DND-41 (cell line): ENCODE measurements at regions not wholly inside any gene's neighbourhood (a gene's known extent, or its start where the extent isn't known, plus 50 kb on each side); places are given as distances from the start of the nearest gene placed in this dataset.

ENCODE experiments used
- ATAC-seq: fragments of 200-7000 bp; cut with Tn5 transposase; 3 replicates; pipeline ENCODE4 v1.9.1; 2021; ENCODE audit warnings: low read depth; ENCODE audit not compliant: insufficient read depth
- DNase-seq: peaks from one replicate; pipeline ENCODE4 v3.0.0-alpha.2; 2020
- H2AFZ ChIP-seq: 2 replicates; pipeline ENCODE4 v1.6.0; 2012; ENCODE audit warnings: low read depth, low read length
- H3K27ac ChIP-seq: 2 replicates; pipeline ENCODE4 v1.5.1; 2012; ENCODE audit warnings: low read length, inconsistent platforms
- H3K27me3 ChIP-seq: fragments of 200-600 bp; sonication (generic); 2 replicates; pipeline ENCODE4 v1.6.0; 2012; ENCODE audit warnings: low read length, mild to moderate bottlenecking, inconsistent platforms; ENCODE audit not compliant: insufficient read depth, poor library complexity
- H3K36me3 ChIP-seq: 2 replicates; pipeline ENCODE4 v1.5.1; 2012; ENCODE audit warnings: low read length, inconsistent platforms; ENCODE audit not compliant: insufficient read depth
- H3K4me1 ChIP-seq: 2 replicates; pipeline ENCODE4 v1.5.1; 2012; ENCODE audit warnings: mild to moderate bottlenecking, low read length; ENCODE audit not compliant: insufficient read depth
- H3K4me2 ChIP-seq: 2 replicates; pipeline ENCODE4 v1.6.0; 2012; ENCODE audit warnings: mild to moderate bottlenecking, moderate library complexity, low read length, inconsistent platforms; ENCODE audit not compliant: insufficient read depth
- H3K4me3 ChIP-seq, 2 experiments: fragments of 200-600 bp in 1 of 2; shearing (Covaris generic) in 1 of 2; 2 replicates each; pipeline ENCODE4 v1.5.1; 2012 to 2016; ENCODE audit warnings: inconsistent platforms in 2 of 2, low read length in 2 of 2, mild to moderate bottlenecking in 2 of 2, low read depth in 1 of 2, moderate library complexity in 1 of 2
- H3K79me2 ChIP-seq: 2 replicates; pipeline ENCODE4 v1.6.0; 2012; ENCODE audit warnings: low read length, inconsistent platforms; ENCODE audit not compliant: insufficient read depth
- H3K9ac ChIP-seq: 2 replicates; pipeline ENCODE4 v1.6.0; 2012; ENCODE audit warnings: low read depth, mild to moderate bottlenecking, inconsistent platforms, low read length, moderate library complexity
- H3K9me3 ChIP-seq: 2 replicates; pipeline ENCODE4 v1.5.1; 2012; ENCODE audit warnings: low read length, moderate library complexity, mild to moderate bottlenecking, inconsistent platforms; ENCODE audit not compliant: insufficient read depth, severe bottlenecking
- H4K20me1 ChIP-seq: 2 replicates; pipeline ENCODE4 v1.6.0; 2012; ENCODE audit warnings: low read length; ENCODE audit not compliant: insufficient read depth
- CTCF ChIP-seq: IDR thresholded peaks from 2 replicates; pipeline ENCODE4 v1.5.1; 2012; ENCODE audit warnings: borderline replicate concordance, low read length, moderate library complexity, mild to moderate bottlenecking; ENCODE audit not compliant: poor library complexity, severe bottlenecking; ENCODE audit errors: extremely low read depth
- EZH2 ChIP-seq: IDR thresholded peaks from 3 replicates; pipeline ENCODE4 v1.6.1; 2012; ENCODE audit warnings: borderline replicate concordance, low read depth, mild to moderate bottlenecking, moderate library complexity, low read length, inconsistent platforms; ENCODE audit not compliant: severe bottlenecking

GRCh38 chr12:115355301-115355700 is 671.3 kb upstream of the TBX3 start:
- Histone ChIP-seq H3K79me2 (no peaks in the 10 kb centered on the region), H3K4me2 (no peak overlapping the region), H3K27me3 (no peaks in the 10 kb centered on the region), H3K9ac (no peak overlapping the region), H3K27ac (no peak overlapping the region), H3K9me3 (no peaks in the 10 kb centered on the region), H4K20me1 (no peaks in the 10 kb centered on the region), H3K4me3 (no peak overlapping the region), H2AFZ (no peak overlapping the region), H3K36me3 (no peaks in the 10 kb centered on the region), H3K4me1 (no peaks in the 10 kb centered on the region)
- DNase-seq (no peak), ATAC-seq (no peak)
- TF ChIP-seq EZH2, result no peak
- TF ChIP-seq CTCF, result no peak

- no peak for TF ChIP-seq CTCF
- TF ChIP-seq EZH2, result no peak
- ATAC-seq (no peak), DNase-seq (no peak)
- no peaks in the 10 kb centered on the region for H3K9me3 ChIP-seq
- H3K4me2 ChIP-seq, result no peak overlapping the region
- H3K27ac ChIP-seq, result no peak overlapping the region
- no peaks in the 10 kb centered on the region for H3K27me3 ChIP-seq
- no peaks in the 10 kb centered on the region for H4K20me1 ChIP-seq
- no peaks in the 10 kb centered on the region for H3K36me3 ChIP-seq
- H3K79me2 ChIP-seq, result no peaks in the 10 kb centered on the region
- H3K9ac ChIP-seq, result no peak overlapping the region
- no peaks in the 10 kb centered on the region for H3K4me1 ChIP-seq
- H2AFZ ChIP-seq, result no peak overlapping the region
- H3K4me3 ChIP-seq, result no peak overlapping the region
Measured at GRCh38 chr12:115354007-115354890, 670.3 kb upstream of the TBX3 start.

- TF ChIP-seq CTCF (no peak), EZH2 (no peak)
- no peaks in the 10 kb centered on the region for H3K4me1 ChIP-seq
- ATAC-seq (no peak), DNase-seq (no peak)
- H3K9ac ChIP-seq, result no peak overlapping the region
- H3K27ac ChIP-seq, result no peak overlapping the region
- H4K20me1 ChIP-seq, result no peaks in the 10 kb centered on the region
- H3K36me3 ChIP-seq, result no peaks in the 10 kb centered on the region
- H2AFZ ChIP-seq, result no peak overlapping the region
- no peak overlapping the region for H3K4me2 ChIP-seq
- no peaks in the 10 kb centered on the region for H3K27me3 ChIP-seq
- H3K4me3 ChIP-seq, result no peak overlapping the region
- H3K79me2 ChIP-seq, result no peaks in the 10 kb centered on the region
- H3K9me3 ChIP-seq, result no peaks in the 10 kb centered on the region
Measured at GRCh38 chr12:115353467-115353866, 669.5 kb upstream of the TBX3 start.
